AG04449 (cell line): ENCODE measurements at regions not wholly inside any gene's neighbourhood (a gene's known extent, or its start where the extent isn't known, plus 50 kb on each side); places are given as distances from the start of the nearest gene placed in this dataset.

Source experiments
- CTCF ChIA-PET: fragments of 350-600 bp; formaldehyde crosslinking; extraction: SDS; loops from one replicate; lab custom pipeline; 2021; ENCODE audit warnings: antibody characterized with exemption; lab: Yijun Ruan, JAX
- POLR2A ChIA-PET: fragments of 400-600, 350-600 bp; formaldehyde crosslinking; extraction: SDS; loops from one replicate; lab custom pipeline; 2020; ENCODE audit warnings: antibody characterized with exemption, inconsistent platforms; lab: Yijun Ruan, JAX
- DNase-seq: peaks from one replicate; pipeline ENCODE4 v3.0.0-alpha.2; 2010; ENCODE audit warnings: low read depth, low spot score
- H3K4me3 ChIP-seq: 2 replicates; pipeline ENCODE4 v1.5.1; 2011; ENCODE audit warnings: low read depth, mild to moderate bottlenecking, control low read depth, low read length
- CTCF ChIP-seq: IDR thresholded peaks from one replicate; pipeline ENCODE4 v1.5.1; 2011; ENCODE audit warnings: mild to moderate bottlenecking, moderate library complexity, low read length, control low read depth, inconsistent platforms; ENCODE audit not compliant: insufficient read depth; ENCODE audit errors: missing control alignments

GRCh38 chr18:30510882-30511281 is 531.7 kb downstream of the DSC3 start:
- H3K4me3 ChIP-seq = no peak overlapping the region
- ChIA-PET CTCF (no interaction called here), POLR2A (no interaction called here)
- no peak for TF ChIP-seq CTCF
- DNase-seq = no peak

GRCh38 chr18:30501594-30501993 is 540.9 kb downstream of the DSC3 start:
- no peak for TF ChIP-seq CTCF
- ChIA-PET CTCF (no interaction called here), POLR2A (no interaction called here)
- no peak overlapping the region for H3K4me3 ChIP-seq
- no peak for DNase-seq

GRCh38 chr18:30500240-30500945 is 542.1 kb downstream of the DSC3 start:
- no peak for TF ChIP-seq CTCF
- DNase-seq = no peak
- ChIA-PET POLR2A (no interaction called here), CTCF (no interaction called here)
- no peak overlapping the region for H3K4me3 ChIP-seq

- no peak for DNase-seq
- H3K4me3 ChIP-seq = no peak overlapping the region
- ChIA-PET CTCF (no interaction called here), POLR2A (no interaction called here)
- TF ChIP-seq CTCF = no peak
Observed at GRCh38 chr18:30499721-30500120, 542.8 kb downstream of the DSC3 start.

- H3K4me3 ChIP-seq = no peak overlapping the region
- TF ChIP-seq CTCF = no peak
- no peak for DNase-seq
- ChIA-PET CTCF (no interaction called here), POLR2A (no interaction called here)
Observed at GRCh38 chr18:30492552-30493129, 549.9 kb downstream of the DSC3 start.

GRCh38 chr18:30491815-30492551 is 550.6 kb downstream of the DSC3 start:
- TF ChIP-seq CTCF = no peak
- no peak for DNase-seq
- H3K4me3 ChIP-seq = no peak overlapping the region
- ChIA-PET CTCF (no interaction called here), POLR2A (no interaction called here)
